Suprapubic skin (tissue), 4 donors: ENCODE measurements at regions not wholly inside any gene's neighbourhood (a gene's known extent, or its start where the extent isn't known, plus 50 kb on each side); places are given as distances from the start of the nearest gene placed in this dataset.

ENCODE experiments used
- DNase-seq, 2 donors: peaks; one replicate each; pipeline ENCODE4 v3.0.0-alpha.2; 2019; ENCODE audit warnings: low spot score in 2 of 2
- H3K27ac ChIP-seq: fragments of 200-600 bp; sonication (generic); one replicate; pipeline ENCODE4 v1.5.1; 2019
- H3K27me3 ChIP-seq: fragments of 200-600 bp; sonication (generic); one replicate; pipeline ENCODE4 v1.5.1; 2019
- H3K36me3 ChIP-seq: fragments of 200-600 bp; sonication (generic); one replicate; pipeline ENCODE4 v1.5.1; 2019
- H3K4me1 ChIP-seq: fragments of 200-600 bp; sonication (generic); one replicate; pipeline ENCODE4 v1.5.1; 2019
- H3K4me3 ChIP-seq: fragments of 200-600 bp; sonication (generic); one replicate; pipeline ENCODE4 v1.5.1; 2019; ENCODE audit warnings: mild to moderate bottlenecking
- H3K9me3 ChIP-seq: fragments of 200-600 bp; sonication (generic); one replicate; pipeline ENCODE4 v1.5.1; 2019
- EP300 ChIP-seq: sonication (generic); formaldehyde crosslinking; IDR thresholded peaks from one replicate; pipeline ENCODE4 v1.6.1; 2017; ENCODE audit warnings: antibody characterized with exemption
- POLR2A ChIP-seq, 2 donors: fragments of 450-650 bp; IDR thresholded peaks; one replicate each; pipeline ENCODE4 v1.6.1; 2017; ENCODE audit warnings: antibody characterized with exemption in 2 of 2, mild to moderate bottlenecking in 2 of 2, moderate library complexity in 2 of 2
- POLR2AphosphoS5 ChIP-seq, 3 donors: sonication (generic); formaldehyde crosslinking; IDR thresholded peaks; one replicate each; pipeline ENCODE4 v1.6.1; 2017; ENCODE audit warnings: antibody characterized with exemption in 3 of 3
- WGBS: methylation state at CpG from one replicate; pipeline ENCODE4 v1.1.5; 2018; 5-methylcytosine and 5-hydroxymethylcytosine counted together
- TF ChIP-seq, protein P1 (sequence below), 2 donors: fragments of 200-600 bp in 1 of 2; fragments of 450-650 bp in 1 of 2; sonication (generic) in 1 of 2; IDR thresholded peaks; one replicate each; pipeline ENCODE4 v1.5.1; 2016 to 2019; ENCODE audit warnings: antibody characterized with exemption in 2 of 2, mild to moderate bottlenecking in 1 of 2, moderate library complexity in 1 of 2

- peak in 1 of 2 donors; percentile 4 for DNase-seq
- 86% methylated on average over 5 of the region's 5 CpGs for WGBS
- H3K4me1 ChIP-seq = no peaks in the 10 kb centered on the region
- H3K4me3 ChIP-seq = no peak overlapping the region
- no peak overlapping the region for H3K27ac ChIP-seq
- TF ChIP-seq POLR2A (IDR thresholded peaks at IDR 0.05) (no peak), EP300 (no peak), POLR2AphosphoS5 (IDR thresholded peaks at IDR 0.05) (no peak)
- TF ChIP-seq, protein P1, sequence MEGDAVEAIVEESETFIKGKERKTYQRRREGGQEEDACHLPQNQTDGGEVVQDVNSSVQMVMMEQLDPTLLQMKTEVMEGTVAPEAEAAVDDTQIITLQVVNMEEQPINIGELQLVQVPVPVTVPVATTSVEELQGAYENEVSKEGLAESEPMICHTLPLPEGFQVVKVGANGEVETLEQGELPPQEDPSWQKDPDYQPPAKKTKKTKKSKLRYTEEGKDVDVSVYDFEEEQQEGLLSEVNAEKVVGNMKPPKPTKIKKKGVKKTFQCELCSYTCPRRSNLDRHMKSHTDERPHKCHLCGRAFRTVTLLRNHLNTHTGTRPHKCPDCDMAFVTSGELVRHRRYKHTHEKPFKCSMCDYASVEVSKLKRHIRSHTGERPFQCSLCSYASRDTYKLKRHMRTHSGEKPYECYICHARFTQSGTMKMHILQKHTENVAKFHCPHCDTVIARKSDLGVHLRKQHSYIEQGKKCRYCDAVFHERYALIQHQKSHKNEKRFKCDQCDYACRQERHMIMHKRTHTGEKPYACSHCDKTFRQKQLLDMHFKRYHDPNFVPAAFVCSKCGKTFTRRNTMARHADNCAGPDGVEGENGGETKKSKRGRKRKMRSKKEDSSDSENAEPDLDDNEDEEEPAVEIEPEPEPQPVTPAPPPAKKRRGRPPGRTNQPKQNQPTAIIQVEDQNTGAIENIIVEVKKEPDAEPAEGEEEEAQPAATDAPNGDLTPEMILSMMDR (IDR thresholded peaks at IDR 0.05) = no peak
- H3K27me3 ChIP-seq = no peaks in the 10 kb centered on the region
- no peaks in the 10 kb centered on the region for H3K36me3 ChIP-seq
- H3K9me3 ChIP-seq = no peaks in the 10 kb centered on the region
Observed at GRCh38 chr13:111662451-111662850, 342.0 kb downstream of the TEX29 start.

- peak in 1 of 2 donors; percentile 2 for DNase-seq
- Histone ChIP-seq H3K4me3 (no peak overlapping the region), H3K27me3 (no peaks in the 10 kb centered on the region), H3K36me3 (no peaks in the 10 kb centered on the region), H3K4me1 (no peaks in the 10 kb centered on the region), H3K27ac (no peak overlapping the region), H3K9me3 (no peaks in the 10 kb centered on the region)
- no peak for TF ChIP-seq EP300
- TF ChIP-seq, protein P1 (IDR thresholded peaks at IDR 0.05) = no peak
- no peak for TF ChIP-seq POLR2A (IDR thresholded peaks at IDR 0.05)
- TF ChIP-seq POLR2AphosphoS5 (IDR thresholded peaks at IDR 0.05) = no peak
- 74% methylated on average over 4 of the region's 4 CpGs for WGBS
Observed at GRCh38 chr13:111662895-111663294, 342.5 kb downstream of the TEX29 start.

DNA sequence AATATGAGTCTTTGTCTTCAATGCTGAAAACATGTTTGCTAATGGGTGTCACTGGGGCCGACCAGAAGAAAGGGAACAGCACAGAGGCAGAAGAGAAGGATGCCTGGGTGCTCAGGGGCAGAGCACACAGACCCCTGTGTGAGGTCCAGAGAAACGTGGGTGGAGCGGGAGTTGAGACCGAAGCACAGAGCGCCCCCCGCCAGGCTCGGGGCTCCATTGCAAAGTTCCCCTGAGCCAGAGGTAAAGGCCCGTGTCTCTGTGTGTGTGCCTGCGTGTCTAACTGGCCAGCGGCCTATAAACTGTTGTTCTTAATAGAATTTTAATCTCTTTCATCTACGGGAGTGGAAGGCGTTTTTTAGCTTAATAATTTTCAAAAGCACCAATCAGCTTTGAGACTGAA is 343.1 kb downstream of the TEX29 start:
- 74% methylated on average over 12 of the region's 12 CpGs for WGBS
- Histone ChIP-seq H3K36me3 (no peaks in the 10 kb centered on the region), H3K27me3 (no peaks in the 10 kb centered on the region), H3K4me3 (no peak overlapping the region), H3K4me1 (no peaks in the 10 kb centered on the region), H3K9me3 (no peaks in the 10 kb centered on the region), H3K27ac (no peak overlapping the region)
- DNase-seq = peak in 1 of 2 donors; percentile 37
- TF ChIP-seq POLR2AphosphoS5 (IDR thresholded peaks at IDR 0.05) = no peak
- no peak for TF ChIP-seq EP300
- TF ChIP-seq, protein P1 (IDR thresholded peaks at IDR 0.05) = no peak
- TF ChIP-seq POLR2A (IDR thresholded peaks at IDR 0.05) = no peak

GRCh38 chr13:111663953-111664421 is 343.5 kb downstream of the TEX29 start:
- Histone ChIP-seq H3K4me3 (no peak overlapping the region), H3K27me3 (no peaks in the 10 kb centered on the region), H3K9me3 (no peaks in the 10 kb centered on the region), H3K27ac (no peak overlapping the region), H3K36me3 (no peaks in the 10 kb centered on the region), H3K4me1 (no peaks in the 10 kb centered on the region)
- TF ChIP-seq POLR2A (IDR thresholded peaks at IDR 0.05) (no peak), EP300 (no peak)
- TF ChIP-seq, protein P1 (IDR thresholded peaks at IDR 0.05) = no peak
- peak in 1 of 2 donors; percentile 78 for DNase-seq
- 86% methylated on average over 8 of the region's 9 CpGs for WGBS

- no peak overlapping the region for H3K4me3 ChIP-seq
- H3K27me3 ChIP-seq = no peaks in the 10 kb centered on the region
- DNase-seq = peak in 1 of 2 donors; percentile 35
- H3K36me3 ChIP-seq = no peaks in the 10 kb centered on the region
- H3K27ac ChIP-seq = no peak overlapping the region
- TF ChIP-seq, protein P1 (IDR thresholded peaks at IDR 0.05) = no peak
- TF ChIP-seq POLR2A (IDR thresholded peaks at IDR 0.05) (no peak), POLR2AphosphoS5 (IDR thresholded peaks at IDR 0.05) (no peak), EP300 (no peak)
- H3K4me1 ChIP-seq = no peaks in the 10 kb centered on the region
- no peaks in the 10 kb centered on the region for H3K9me3 ChIP-seq
- WGBS = 89% methylated on average over 4 of the region's 4 CpGs
Observed at GRCh38 chr13:111664696-111665095, 344.3 kb downstream of the TEX29 start.
